Transverse colon (tissue), 4 donors: ENCODE measurements at regions not wholly inside any gene's neighbourhood (a gene's known extent, or its start where the extent isn't known, plus 50 kb on each side); places are given as distances from the start of the nearest gene placed in this dataset.

Experiments
- POLR2AphosphoS5 ChIP-seq, 3 donors: sonication (generic); formaldehyde crosslinking; IDR thresholded peaks; one replicate each; pipeline ENCODE4 v1.6.1; 2016; ENCODE audit warnings: antibody characterized with exemption in 3 of 3
- TF ChIP-seq, protein P1 (sequence below), 5 experiments: fragments of 200-600 bp in 3 of 5; fragments of 450-650 bp in 2 of 5; sonication (generic) in 3 of 5; IDR thresholded peaks; 1 replicate in 2 of 5; 2 replicates in 3 of 5; pipeline ENCODE4 v1.5.1; 2016 to 2017; ENCODE audit warnings: antibody characterized with exemption in 5 of 5, inconsistent platforms in 3 of 5, mild to moderate bottlenecking in 2 of 5, moderate library complexity in 1 of 5

GRCh38 chr17:65446043-65446442, 115.4 kb downstream of the AXIN2 start:
- TF ChIP-seq, protein P1, sequence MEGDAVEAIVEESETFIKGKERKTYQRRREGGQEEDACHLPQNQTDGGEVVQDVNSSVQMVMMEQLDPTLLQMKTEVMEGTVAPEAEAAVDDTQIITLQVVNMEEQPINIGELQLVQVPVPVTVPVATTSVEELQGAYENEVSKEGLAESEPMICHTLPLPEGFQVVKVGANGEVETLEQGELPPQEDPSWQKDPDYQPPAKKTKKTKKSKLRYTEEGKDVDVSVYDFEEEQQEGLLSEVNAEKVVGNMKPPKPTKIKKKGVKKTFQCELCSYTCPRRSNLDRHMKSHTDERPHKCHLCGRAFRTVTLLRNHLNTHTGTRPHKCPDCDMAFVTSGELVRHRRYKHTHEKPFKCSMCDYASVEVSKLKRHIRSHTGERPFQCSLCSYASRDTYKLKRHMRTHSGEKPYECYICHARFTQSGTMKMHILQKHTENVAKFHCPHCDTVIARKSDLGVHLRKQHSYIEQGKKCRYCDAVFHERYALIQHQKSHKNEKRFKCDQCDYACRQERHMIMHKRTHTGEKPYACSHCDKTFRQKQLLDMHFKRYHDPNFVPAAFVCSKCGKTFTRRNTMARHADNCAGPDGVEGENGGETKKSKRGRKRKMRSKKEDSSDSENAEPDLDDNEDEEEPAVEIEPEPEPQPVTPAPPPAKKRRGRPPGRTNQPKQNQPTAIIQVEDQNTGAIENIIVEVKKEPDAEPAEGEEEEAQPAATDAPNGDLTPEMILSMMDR (IDR thresholded peaks at IDR 0.05) = no peak
- no peak for TF ChIP-seq POLR2AphosphoS5 (IDR thresholded peaks at IDR 0.05)
